Activated CD4-positive, alpha-beta T cell treated with anti-CD3 and anti-CD28 coated beads for 1 hour (primary cell): ENCODE measurements at regions not wholly inside any gene's neighbourhood (a gene's known extent, or its start where the extent isn't known, plus 50 kb on each side); places are given as distances from the start of the nearest gene placed in this dataset.

ENCODE experiments used
- DNase-seq: peaks from one replicate; pipeline ENCODE4 v3.0.0-alpha.2; 2020

DNA sequence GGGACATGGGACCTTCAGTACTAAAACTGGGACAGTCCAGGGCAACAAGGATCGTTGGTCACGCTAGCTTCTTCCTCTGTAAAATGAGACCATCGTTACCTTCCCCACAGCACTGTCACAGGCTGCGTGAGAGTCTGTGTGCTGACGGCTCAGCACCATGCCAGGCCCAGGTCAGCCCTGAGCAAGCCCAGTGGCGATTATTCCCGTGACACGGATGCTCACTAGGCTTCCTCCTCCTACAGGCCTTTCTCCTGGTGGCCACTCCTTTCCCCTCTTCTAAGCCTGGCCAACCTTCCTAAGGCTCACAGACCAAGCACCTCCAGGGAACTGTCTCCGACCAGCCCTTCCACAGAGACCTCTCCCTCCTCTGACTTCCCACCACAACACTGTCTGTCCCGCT, 69.3 kb upstream of the RUNX3 start:
- no peak for DNase-seq

DNA sequence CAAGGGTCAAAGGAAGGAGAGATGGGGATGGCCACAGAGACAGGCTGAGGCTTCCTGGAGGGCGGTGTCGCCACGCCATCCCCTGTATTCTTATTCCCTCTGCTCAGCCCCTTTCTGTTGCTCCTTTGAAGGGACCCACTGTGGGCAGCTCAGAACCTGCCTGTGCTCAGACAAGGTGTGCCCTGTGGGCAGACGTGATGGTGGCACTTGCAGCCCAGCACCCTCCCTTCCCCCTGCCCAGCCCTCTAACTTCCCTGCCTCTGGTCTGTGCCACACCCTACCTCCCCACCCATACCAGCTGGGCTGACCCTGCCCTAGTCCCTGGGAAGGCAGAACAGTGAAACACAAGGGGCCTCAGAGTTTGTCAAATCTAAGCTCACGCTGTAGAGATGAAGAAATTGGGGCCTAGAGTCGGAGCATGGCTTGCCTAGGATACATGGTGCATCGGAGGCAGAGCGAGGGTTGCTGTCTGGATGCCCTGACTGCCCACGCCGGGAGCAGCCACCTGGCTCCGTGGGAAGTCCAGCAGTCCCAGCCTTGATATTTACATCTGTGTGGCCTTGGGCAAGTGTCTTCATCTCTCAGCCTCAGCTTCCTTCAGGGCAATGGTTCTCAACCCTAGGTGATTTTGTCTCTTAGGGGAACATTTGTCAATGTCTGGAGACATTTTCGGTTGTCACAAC, 68.6 kb upstream of the RUNX3 start:
- DNase-seq = no peak

DNA sequence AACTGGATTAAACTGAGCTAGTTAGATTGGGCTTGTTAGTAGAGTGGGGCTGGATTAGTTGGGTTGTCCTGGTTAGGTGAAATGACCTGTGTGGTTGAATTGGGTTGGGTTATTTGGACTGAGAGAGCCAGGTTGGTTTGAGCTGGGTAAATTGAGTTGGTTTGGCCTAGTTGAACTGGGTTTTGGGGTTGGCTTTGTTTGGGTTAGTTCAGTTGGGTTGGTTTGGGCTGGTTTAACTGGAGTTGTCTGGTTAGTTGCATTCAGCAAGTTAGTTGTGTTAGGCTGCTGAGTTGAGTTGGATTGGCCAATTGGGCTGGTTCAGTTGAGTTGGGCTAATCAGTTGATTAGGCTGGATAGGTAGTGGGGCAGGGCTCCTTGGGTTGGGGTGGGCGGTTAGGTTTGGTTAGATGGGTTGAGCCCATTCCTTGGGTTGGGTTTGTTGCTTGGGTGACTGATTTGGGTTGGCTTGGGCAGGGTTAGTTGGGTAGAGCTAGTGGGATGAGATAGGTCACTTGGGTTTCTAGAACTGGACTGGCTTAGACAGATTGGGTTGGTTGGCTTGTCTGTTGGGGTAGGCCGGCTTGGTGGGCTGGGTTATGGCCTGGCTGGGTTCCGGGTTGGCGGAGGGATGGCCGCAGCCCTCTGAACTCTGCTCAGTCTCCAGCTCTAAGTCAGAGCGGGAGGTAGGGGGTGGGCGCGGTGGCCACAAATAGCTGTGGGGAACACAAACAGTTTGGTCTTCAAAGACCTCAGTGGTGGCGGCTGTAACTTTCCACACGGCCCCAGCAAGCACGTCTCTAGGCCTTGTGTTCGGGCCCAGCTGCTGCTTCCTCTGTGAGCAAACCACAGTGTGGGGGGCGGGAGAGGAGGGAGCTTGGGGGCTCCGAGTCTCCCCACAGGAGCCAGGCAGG, 67.2 kb upstream of the RUNX3 start:
- DNase-seq = no peak

DNA sequence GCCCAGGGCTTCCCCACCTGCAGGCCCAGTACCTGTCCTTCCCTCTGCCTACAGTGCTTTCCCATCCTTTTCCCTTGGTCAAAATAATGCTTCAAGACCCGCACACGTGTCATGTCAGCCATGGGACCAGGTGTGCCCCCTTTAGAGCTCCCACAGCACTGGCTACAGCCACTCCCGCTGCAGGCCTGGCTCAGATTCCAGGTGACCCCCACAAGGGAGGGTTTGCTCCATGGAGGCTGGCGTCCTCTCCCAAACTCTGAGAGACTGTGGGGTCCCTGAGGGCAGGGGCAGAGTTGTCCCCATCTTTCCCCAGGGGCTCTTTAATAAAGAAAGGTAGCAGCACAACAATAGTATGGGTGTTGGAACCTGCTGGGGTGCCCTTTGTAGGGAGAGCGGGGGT, 66.4 kb upstream of the RUNX3 start:
- DNase-seq = no peak

DNA sequence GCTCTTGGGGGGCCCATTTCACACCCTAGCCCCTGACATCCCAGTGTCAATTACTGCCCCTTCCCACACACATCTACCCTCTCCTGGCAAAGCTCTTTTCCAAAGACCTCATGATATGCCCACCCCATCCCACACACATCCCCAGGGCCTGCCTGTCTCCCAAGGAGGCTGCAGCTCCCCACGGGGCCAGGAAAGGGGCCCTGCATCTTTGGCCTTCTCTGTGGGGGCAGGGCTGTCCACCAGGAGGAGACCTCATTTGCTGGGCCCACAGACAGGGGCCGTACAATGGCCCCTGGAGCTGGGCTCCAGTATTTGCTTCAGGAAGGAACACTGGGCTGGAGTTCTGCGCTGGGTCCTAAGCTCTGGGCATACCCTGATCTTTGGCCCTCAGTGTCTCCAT, 65.6 kb upstream of the RUNX3 start:
- DNase-seq = no peak

- no peak for DNase-seq
These were observed 65.1 kb upstream of the RUNX3 start for GRCh38 chr1:24995140-24995539.

- DNase-seq = no peak
These were observed 64.0 kb upstream of the RUNX3 start for GRCh38 chr1:24993871-24994580.

- no peak for DNase-seq
These were observed 62.7 kb upstream of the RUNX3 start for GRCh38 chr1:24992761-24993211.

DNA sequence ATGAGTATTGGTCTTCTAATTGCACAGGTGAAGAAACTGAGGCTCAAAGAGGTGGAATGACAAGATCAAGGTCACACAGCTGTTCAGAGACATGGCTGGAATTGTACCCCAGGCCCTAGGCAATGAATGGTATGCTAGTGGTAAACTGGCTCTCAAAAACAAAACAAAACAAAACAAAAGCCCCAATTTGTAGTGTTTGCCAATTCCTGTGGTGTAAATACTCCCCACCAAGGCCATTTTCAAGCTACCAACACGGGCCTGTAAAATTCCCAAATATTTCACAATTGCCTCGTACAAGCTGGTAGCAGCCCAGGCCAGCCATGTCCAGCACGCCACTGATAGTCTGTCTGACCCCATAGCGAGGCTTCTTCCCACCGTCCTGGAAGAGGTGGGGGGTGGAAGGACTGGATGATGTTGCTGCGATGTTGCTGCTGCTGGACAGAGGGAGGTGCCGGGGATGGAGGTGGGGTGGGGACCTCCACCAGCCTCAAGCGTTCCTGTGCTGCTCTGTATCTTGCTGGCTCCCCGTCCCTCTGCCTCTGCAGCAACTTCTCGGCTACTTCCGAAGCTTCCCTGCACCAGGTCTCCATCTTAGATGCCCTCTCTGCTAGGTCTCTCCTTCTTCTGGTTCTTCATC, 62.2 kb upstream of the RUNX3 start:
- DNase-seq = no peak

- DNase-seq = no peak
These were observed 61.6 kb upstream of the RUNX3 start for GRCh38 chr1:24991697-24992096.

DNA sequence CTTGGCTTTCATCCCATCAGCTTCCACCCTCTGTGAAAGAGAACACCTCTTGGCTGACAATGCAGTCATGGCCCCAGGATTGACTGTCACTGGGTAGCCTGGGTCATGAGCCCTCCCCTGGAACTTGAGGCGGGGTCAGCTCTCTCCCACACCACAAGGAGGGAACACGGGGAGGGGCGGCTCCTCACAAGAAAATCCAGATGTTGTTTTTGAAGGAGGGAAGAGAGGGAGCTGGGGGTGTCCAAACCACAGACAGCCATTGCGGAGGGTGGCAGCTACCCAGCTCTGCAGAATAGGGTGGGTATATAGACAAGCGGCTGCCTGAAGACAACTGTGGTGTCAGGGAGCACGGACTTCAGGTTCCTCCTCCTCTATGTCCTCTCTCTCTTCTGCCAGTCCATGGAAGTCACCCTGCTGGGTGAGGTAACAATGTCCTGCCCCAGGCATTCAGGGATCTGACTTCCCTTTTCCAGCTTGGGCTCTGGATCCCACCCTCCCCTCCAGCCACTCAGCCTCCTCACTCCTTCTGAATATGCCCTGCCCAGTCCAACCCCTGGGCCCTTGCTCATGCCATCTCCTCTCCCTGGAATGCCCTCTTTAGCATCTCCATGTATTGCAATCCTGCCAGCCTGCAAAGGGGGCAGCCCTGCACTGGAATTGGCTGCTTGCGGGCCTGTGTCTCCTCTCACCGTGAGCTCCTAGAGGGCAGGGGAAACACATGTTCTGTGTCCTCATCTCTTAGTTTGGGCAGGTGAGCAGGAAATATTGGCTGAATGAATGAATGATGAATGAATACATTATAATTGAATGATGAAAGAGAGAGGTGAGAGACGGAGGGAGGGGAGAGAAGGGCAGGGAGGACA, 60.9 kb upstream of the RUNX3 start:
- no peak for DNase-seq

DNA sequence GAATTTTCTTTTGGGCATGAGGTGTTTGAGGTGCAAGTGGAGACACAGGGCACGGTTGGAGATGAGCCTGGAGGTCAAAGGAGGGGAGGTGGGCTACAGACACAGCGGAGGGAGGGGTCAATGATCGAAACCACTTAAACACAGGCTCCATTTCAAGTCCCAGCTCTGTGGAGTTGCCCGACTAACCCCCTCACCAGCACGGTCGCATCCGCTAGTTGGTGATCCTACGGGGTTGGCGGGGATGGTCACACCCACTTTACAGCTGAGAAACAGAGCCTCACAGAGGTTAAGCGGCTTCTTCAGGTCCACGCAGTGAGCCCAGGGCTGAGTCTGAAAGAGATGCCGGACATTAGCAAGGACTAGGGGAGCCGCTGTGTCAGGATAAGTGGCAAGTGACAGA, 60.1 kb upstream of the RUNX3 start:
- no peak for DNase-seq

DNA sequence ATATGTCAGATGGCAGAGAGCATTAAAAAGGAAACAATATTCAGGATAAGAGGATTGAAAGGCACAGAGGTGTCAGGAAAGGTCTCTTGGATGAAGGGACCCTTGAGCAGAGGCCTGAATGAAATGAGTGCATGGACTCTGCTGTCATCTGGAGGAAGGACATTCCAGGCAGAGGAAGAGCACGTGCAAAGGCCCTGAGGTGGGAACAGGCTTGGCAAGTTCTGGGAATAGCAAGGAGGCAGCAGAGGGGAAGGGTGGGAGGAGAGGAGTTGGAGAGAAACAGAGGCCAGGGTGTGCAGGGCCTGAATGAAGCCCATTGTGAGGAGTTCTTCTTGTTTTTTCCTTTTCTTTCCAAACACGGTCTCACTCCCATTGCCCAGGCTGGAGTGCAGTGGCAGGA, 59.0 kb upstream of the RUNX3 start:
- no peak for DNase-seq

DNA sequence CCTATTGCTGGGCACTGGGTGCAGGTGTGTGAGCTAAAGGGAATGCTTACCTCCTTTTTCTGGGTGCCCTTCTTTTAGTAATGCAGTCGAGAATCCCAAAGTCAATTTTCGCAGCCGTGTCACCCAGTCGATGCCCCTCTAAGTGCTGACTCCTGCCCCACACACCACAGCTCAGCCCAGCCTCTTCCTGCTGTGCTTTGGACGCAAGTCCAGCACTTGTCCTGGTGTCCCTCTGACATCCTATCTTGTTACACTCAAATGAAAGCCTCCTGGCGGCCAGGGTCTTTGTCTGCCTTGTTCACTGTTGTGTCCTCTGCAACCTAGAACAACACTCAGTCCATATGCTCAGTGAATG, 58.5 kb upstream of the RUNX3 start:
- DNase-seq = no peak

DNA sequence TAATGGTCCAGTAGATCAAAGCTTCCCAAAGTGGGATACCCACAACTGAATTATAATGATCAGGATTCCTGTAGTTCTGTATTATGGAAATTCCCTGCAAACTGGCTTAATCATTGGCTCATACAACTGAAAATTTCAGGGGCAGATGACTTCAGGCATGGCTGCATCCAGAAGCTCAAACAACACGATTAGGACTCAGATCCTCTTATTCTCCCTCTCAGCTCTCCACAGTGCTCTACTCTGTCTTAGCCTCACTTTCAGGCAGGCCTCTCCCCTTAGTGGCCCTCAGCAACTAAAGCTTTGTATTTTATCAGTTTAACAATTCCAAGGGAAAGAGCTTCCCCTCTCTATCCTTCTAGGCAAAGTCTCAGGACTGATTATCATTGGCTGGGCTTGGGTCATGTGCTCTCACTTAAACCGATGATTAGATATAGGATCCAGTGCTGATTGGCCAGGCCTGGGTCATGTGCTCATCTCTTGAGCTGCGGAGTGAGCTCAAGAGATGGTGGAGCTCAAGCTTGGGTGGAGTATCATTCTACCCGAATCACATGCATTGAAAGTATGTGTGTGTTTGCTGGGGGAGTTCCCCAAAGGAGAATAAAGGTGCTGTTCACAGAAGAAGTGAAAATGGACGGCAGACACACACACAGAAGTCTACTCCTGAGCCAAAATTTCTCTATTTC, 57.9 kb upstream of the RUNX3 start:
- no peak for DNase-seq

DNA sequence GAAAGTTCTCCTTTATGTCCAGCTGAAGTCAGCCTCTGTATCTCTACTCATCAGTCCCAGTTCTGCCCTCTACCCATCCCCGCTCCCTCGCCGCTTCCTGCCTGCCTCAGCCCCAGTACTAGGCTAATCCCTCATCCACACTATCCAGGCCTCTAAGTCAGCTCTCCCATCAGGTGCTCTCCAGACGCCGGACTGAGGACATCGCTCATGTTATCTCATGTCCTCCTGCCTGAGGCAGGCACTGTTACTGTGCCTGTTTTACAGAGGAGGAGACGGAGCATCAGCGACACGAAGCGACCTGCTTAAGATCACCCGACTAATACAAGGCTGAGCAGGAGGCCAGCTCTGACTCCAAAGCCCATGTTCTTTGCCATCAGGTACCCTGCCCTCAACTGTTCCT, 57.3 kb upstream of the RUNX3 start:
- no peak for DNase-seq

DNA sequence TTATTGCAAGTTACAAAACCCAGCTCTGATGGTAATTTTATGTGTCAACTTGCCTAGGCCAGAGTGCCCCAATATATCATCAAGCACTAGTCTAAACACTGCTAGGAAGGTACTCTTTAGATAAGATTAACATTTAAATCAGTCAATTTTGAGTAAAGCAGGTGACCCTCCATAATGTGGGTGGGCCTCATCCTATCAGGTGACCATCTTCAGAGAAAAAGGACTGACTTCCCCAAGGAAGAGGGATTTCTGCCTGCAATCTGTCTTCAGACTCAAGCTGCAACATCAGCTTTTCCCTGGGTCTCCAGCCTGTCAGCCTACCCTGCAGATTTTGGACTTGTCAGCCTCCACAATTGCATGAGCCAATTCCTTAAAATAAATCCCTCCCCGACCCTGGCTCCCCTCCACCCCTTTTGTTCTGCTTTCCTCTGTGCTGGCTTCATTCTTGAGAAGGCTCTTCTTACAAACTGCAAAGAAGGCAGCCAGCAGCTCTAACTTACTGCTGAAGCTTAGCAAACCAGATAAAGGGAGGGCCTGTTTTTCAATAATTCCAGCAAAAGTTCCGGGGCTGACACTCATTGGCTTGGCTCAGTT, 56.4 kb upstream of the RUNX3 start:
- no peak for DNase-seq

DNA sequence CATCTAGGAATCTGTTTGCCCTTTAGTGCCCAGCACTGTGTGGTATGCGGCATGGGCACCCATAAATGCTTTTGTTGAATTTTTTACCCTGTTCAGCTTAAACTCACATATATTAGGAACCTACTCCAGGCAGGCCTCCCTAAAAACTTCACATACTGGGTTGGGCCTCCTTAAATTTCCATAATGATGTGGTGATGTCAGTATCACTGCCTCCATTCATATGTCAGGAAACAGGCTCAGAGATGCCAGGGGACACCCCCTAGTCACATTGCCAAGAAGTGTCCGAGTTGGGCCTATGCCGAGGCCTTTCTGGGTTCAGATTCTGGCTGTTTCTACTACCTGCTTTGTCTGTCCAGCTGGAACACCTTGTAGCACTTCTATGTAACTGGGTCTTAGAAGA, 55.7 kb upstream of the RUNX3 start:
- DNase-seq = no peak

- no peak for DNase-seq
These were observed 54.9 kb upstream of the RUNX3 start for GRCh38 chr1:24984800-24985522.

- DNase-seq = no peak
These were observed 54.2 kb upstream of the RUNX3 start for GRCh38 chr1:24984300-24984699.
